GM21529 (cell line): ENCODE measurements at regions not wholly inside any gene's neighbourhood (a gene's known extent, or its start where the extent isn't known, plus 50 kb on each side); places are given as distances from the start of the nearest gene placed in this dataset.
"Not testable (repeated sequence)": the region's sequence is repeated elsewhere in the genome, so short reads cannot be mapped to it uniquely, and the experiment has no call there.

Experiments
- ATAC-seq: cut with Tn5 transposase; IDR thresholded peaks from one replicate; pipeline ENCODE4 v1.9.1; 2021; ENCODE audit not compliant: unreplicated experiment

GRCh38 chr9:64130325-64130724, 1154.7 kb downstream of the FOXD4L5 start:
- not testable (repeated sequence) for ATAC-seq

GRCh38 chr9:64128572-64128971, 1156.4 kb downstream of the FOXD4L5 start:
- no peak for ATAC-seq

- ATAC-seq: not testable (repeated sequence)
These were observed 1163.4 kb downstream of the FOXD4L5 start for GRCh38 chr9:64121602-64122001.

- not testable (repeated sequence) for ATAC-seq
These were observed 1167.7 kb downstream of the FOXD4L5 start for GRCh38 chr9:64117329-64117728.

- not testable (repeated sequence) for ATAC-seq
These were observed 1177.1 kb downstream of the FOXD4L5 start for GRCh38 chr9:64107867-64108266.

- not testable (repeated sequence) for ATAC-seq
These were observed 1177.8 kb downstream of the FOXD4L5 start for GRCh38 chr9:64107211-64107610.

- not testable (repeated sequence) for ATAC-seq
These were observed 1179.8 kb downstream of the FOXD4L5 start for GRCh38 chr9:64105193-64105592.

- ATAC-seq: not testable (repeated sequence)
These were observed 1183.5 kb downstream of the FOXD4L5 start for GRCh38 chr9:64101504-64101903.

GRCh38 chr9:64100571-64101155, 1184.3 kb downstream of the FOXD4L5 start:
- ATAC-seq: not testable (repeated sequence)

GRCh38 chr9:64085998-64086397, 1199.0 kb downstream of the FOXD4L5 start:
- ATAC-seq: not testable (repeated sequence)

- not testable (repeated sequence) for ATAC-seq
These were observed 1213.4 kb downstream of the FOXD4L5 start for GRCh38 chr9:64071358-64072253.

GRCh38 chr9:64070611-64071357, 1214.2 kb downstream of the FOXD4L5 start:
- not testable (repeated sequence) for ATAC-seq

GRCh38 chr9:64070083-64070482, 1214.9 kb downstream of the FOXD4L5 start:
- ATAC-seq: not testable (repeated sequence)

GRCh38 chr9:64066736-64067368, 1218.2 kb downstream of the FOXD4L5 start:
- ATAC-seq: no peak

GRCh38 chr9:64061013-64061627, 1223.9 kb downstream of the FOXD4L5 start:
- ATAC-seq: no peak

- ATAC-seq: not testable (repeated sequence)
These were observed 1226.9 kb downstream of the FOXD4L5 start for GRCh38 chr9:64058070-64058469.

- ATAC-seq: no peak
These were observed 1227.5 kb downstream of the FOXD4L5 start for GRCh38 chr9:64057553-64057952.

GRCh38 chr9:64028925-64029324, 1256.1 kb downstream of the FOXD4L5 start:
- not testable (repeated sequence) for ATAC-seq

GRCh38 chr9:64020696-64021491, 1264.1 kb downstream of the FOXD4L5 start:
- ATAC-seq: not testable (repeated sequence)

GRCh38 chr9:64017666-64018065, 1267.3 kb downstream of the FOXD4L5 start:
- ATAC-seq: not testable (repeated sequence)
